Keratinocyte (primary cell): ENCODE measurements at regions not wholly inside any gene's neighbourhood (a gene's known extent, or its start where the extent isn't known, plus 50 kb on each side); places are given as distances from the start of the nearest gene placed in this dataset.

Experiments
- EZH2 ChIP-seq: IDR thresholded peaks from one replicate; pipeline ENCODE4 v1.6.1; 2012; ENCODE audit warnings: inconsistent platforms, mild to moderate bottlenecking, low read length, moderate library complexity
- TF ChIP-seq, protein P1 (sequence below), 3 experiments: IDR thresholded peaks in 1 of 3; conservative IDR thresholded peaks in 1 of 3; optimal IDR thresholded peaks in 1 of 3; 2 replicates in 2 of 3; 3 replicates in 1 of 3; pipeline versions ENCODE3 to v1.5.1; 2011; ENCODE audit warnings: low read length in 3 of 3, mild to moderate bottlenecking in 3 of 3, moderate library complexity in 2 of 3, control low read depth in 1 of 3, inconsistent platforms in 1 of 3; ENCODE audit not compliant: insufficient read depth in 2 of 3; ENCODE audit errors: extremely low read depth in 1 of 3

DNA sequence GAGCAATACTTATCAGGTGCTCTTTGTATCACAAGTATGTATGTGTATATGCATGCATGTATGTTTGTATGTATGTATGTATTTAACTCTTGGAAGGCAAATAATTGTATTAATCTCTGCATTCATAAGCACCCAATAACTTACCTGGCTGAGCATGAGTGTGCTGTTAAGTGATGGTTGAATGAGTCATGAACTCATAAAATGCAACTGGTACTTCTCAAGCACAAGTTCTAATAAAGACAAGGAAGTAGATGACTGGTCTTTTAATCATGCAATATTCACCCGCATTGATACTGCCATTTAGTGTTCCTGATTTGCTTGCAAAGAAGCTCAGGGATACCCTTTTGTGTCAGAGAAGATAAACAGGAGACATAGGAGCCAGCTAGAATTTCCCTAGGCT lies 204.9 kb upstream of the TRPM3 start:
- TF ChIP-seq, protein P1, sequence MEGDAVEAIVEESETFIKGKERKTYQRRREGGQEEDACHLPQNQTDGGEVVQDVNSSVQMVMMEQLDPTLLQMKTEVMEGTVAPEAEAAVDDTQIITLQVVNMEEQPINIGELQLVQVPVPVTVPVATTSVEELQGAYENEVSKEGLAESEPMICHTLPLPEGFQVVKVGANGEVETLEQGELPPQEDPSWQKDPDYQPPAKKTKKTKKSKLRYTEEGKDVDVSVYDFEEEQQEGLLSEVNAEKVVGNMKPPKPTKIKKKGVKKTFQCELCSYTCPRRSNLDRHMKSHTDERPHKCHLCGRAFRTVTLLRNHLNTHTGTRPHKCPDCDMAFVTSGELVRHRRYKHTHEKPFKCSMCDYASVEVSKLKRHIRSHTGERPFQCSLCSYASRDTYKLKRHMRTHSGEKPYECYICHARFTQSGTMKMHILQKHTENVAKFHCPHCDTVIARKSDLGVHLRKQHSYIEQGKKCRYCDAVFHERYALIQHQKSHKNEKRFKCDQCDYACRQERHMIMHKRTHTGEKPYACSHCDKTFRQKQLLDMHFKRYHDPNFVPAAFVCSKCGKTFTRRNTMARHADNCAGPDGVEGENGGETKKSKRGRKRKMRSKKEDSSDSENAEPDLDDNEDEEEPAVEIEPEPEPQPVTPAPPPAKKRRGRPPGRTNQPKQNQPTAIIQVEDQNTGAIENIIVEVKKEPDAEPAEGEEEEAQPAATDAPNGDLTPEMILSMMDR (optimal IDR thresholded peaks at IDR 0.05 in 1 of 3, IDR thresholded peaks at IDR 0.05 in 1 of 3, conservative IDR thresholded peaks at IDR 0.05 in 1 of 3; ENCODE audit: extremely low read depth in 1 of 3, insufficient read depth in 2 of 3, low read length in 3 of 3): no peak
- no peak for TF ChIP-seq EZH2
